DND-41 (cell line): ENCODE measurements at regions not wholly inside any gene's neighbourhood (a gene's known extent, or its start where the extent isn't known, plus 50 kb on each side); places are given as distances from the start of the nearest gene placed in this dataset.

Experiments
- EZH2 ChIP-seq: IDR thresholded peaks from 3 replicates; pipeline ENCODE4 v1.6.1; 2012; ENCODE audit warnings: borderline replicate concordance, low read depth, mild to moderate bottlenecking, moderate library complexity, low read length, inconsistent platforms; ENCODE audit not compliant: severe bottlenecking
- TF ChIP-seq, protein P1 (sequence below): IDR thresholded peaks from 2 replicates; pipeline ENCODE4 v1.5.1; 2012; ENCODE audit warnings: borderline replicate concordance, low read length, moderate library complexity, mild to moderate bottlenecking; ENCODE audit not compliant: poor library complexity, severe bottlenecking; ENCODE audit errors: extremely low read depth

DNA sequence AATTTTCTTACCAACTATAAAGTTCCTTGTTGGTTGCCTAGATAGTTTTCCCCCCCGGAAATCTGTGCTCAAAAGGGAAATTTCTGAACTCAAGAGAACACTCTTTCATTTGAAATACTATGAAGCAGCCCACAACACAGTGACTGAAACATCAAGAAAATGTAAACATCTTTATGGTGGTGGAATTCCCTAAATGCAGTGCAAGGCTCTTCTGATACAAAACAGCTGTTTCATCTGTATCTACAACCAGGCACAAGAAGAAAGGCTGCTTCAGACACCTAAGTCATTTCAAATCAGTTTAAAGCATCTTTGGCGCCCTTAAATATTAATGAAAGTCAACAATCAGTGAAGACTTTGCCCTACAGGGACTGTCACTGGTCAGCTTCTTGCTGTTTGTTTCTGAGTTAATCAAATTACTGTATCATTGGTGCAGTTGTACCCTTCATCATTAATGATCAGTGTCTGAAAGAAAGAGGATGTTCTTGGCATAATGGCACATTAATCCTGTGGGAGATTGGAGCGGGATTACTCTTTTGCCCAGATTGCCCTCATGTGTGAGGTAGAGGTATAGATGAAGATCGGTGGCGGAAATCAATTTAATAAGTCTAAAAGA lies 947.0 kb downstream of the NR2F1-AS1 start:
- TF ChIP-seq, protein P1, sequence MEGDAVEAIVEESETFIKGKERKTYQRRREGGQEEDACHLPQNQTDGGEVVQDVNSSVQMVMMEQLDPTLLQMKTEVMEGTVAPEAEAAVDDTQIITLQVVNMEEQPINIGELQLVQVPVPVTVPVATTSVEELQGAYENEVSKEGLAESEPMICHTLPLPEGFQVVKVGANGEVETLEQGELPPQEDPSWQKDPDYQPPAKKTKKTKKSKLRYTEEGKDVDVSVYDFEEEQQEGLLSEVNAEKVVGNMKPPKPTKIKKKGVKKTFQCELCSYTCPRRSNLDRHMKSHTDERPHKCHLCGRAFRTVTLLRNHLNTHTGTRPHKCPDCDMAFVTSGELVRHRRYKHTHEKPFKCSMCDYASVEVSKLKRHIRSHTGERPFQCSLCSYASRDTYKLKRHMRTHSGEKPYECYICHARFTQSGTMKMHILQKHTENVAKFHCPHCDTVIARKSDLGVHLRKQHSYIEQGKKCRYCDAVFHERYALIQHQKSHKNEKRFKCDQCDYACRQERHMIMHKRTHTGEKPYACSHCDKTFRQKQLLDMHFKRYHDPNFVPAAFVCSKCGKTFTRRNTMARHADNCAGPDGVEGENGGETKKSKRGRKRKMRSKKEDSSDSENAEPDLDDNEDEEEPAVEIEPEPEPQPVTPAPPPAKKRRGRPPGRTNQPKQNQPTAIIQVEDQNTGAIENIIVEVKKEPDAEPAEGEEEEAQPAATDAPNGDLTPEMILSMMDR: no peak
- no peak for TF ChIP-seq EZH2
